ENCODE measurements at regions not wholly inside any gene's neighbourhood (a gene's known extent, or its start where the extent isn't known, plus 50 kb on each side); places are given as distances from the start of the nearest gene placed in this dataset.

GRCh38 chr21:15171546-15171945 is 106.7 kb upstream of the NRIP1 start:
- H3K36me3 ChIP-seq (ENCODE audit: control insufficient read depth in 2 of 2, insufficient read depth in 1 of 2, low read length in 2 of 2) = no peaks in the 10 kb centered on the region
- POLR2A ChIA-PET = no interaction called here
- H3K4me1 ChIP-seq (ENCODE audit: control insufficient read depth, insufficient read depth, low read length) = no peaks in the 10 kb centered on the region
- H3K4me3 ChIP-seq (ENCODE audit: low read depth, low read length) = no peak overlapping the region
- TF ChIP-seq ZNF626 (tag by site-specific recombination; IDR thresholded peaks at IDR 0.05) (no peak), SP7 (tag by site-specific recombination; IDR thresholded peaks at IDR 0.05) (no peak), ZBTB44 (tag by site-specific recombination; IDR thresholded peaks at IDR 0.05) (no peak), ZNF670 (tag by site-specific recombination; IDR thresholded peaks at IDR 0.05; ENCODE audit: low read depth) (no peak), ZNF391 (tag by site-specific recombination; IDR thresholded peaks at IDR 0.05; ENCODE audit: borderline replicate concordance, low read depth) (no peak), ZBTB21 (tag by site-specific recombination; IDR thresholded peaks at IDR 0.05) (no peak), KLF16 (tag by site-specific recombination; IDR thresholded peaks at IDR 0.05) (no peak), REST (tag by site-specific recombination; IDR thresholded peaks at IDR 0.05) (no peak), ATF2 (tag by site-specific recombination; IDR thresholded peaks at IDR 0.05; ENCODE audit: low read depth) (no peak), ZNF426 (tag by site-specific recombination; IDR thresholded peaks at IDR 0.05) (no peak), ZSCAN4 (tag by site-specific recombination; IDR thresholded peaks at IDR 0.05) (no peak), ZNF2 (tag by site-specific recombination; IDR thresholded peaks at IDR 0.05) (no peak), CTCF (tag by site-specific recombination; IDR thresholded peaks at IDR 0.05) (no peak), ZNF211 (tag by site-specific recombination; IDR thresholded peaks at IDR 0.05; ENCODE audit: low read depth) (no peak), ZNF19 (tag by site-specific recombination; IDR thresholded peaks at IDR 0.05; ENCODE audit: low read depth) (no peak), ZNF18 (tag by site-specific recombination; IDR thresholded peaks at IDR 0.05) (no peak), ZNF121 (tag by site-specific recombination; IDR thresholded peaks at IDR 0.05) (no peak)
- CTCF ChIA-PET = no interaction called here
- no peaks in the 10 kb centered on the region for H3K9me3 ChIP-seq (ENCODE audit: control insufficient read depth, insufficient read depth, low read depth, low read length)
- H3K27ac ChIP-seq (ENCODE audit: extremely low read depth, low read depth, low read length) = no peak overlapping the region

Measured in HEK293 (cell line).